ENCODE measurements at regions not wholly inside any gene's neighbourhood (a gene's known extent, or its start where the extent isn't known, plus 50 kb on each side); places are given as distances from the start of the nearest gene placed in this dataset.

GRCh38 chr1:118650107-118650807 lies 337.9 kb downstream of the TBX15 start:
- Histone ChIP-seq H3K36me3 (no peaks in the 10 kb centered on the region), H3K27ac (no peak overlapping the region), H3K4me1 (ENCODE audit: insufficient read depth) (no peaks in the 10 kb centered on the region), H3K4me3 (no peak overlapping the region), H3K9me3 (no peaks in the 10 kb centered on the region), H3K27me3 (no peaks in the 10 kb centered on the region)
- TF ChIP-seq CTCF (IDR thresholded peaks at IDR 0.05) (no peak), POLR2A (IDR thresholded peaks at IDR 0.05) (no peak)
- 4 to 7% (median 5%) methylated on average over 7 of the region's 7 CpGs for WGBS, 3 donors
- no peak for DNase-seq
- intact Hi-C loops (cut with DNase I) = no loop called here

GRCh38 chr1:118649369-118650106 lies 338.6 kb downstream of the TBX15 start:
- intact Hi-C loops (cut with DNase I) = no loop called here
- Histone ChIP-seq H3K4me1 (ENCODE audit: insufficient read depth) (no peaks in the 10 kb centered on the region), H3K4me3 (no peak overlapping the region), H3K36me3 (no peaks in the 10 kb centered on the region), H3K9me3 (no peaks in the 10 kb centered on the region), H3K27me3 (no peaks in the 10 kb centered on the region), H3K27ac (no peak overlapping the region)
- WGBS, 3 donors = 17 to 25% (median 19%) methylated on average over 4 of the region's 4 CpGs
- DNase-seq = no peak
- no peak for TF ChIP-seq CTCF (IDR thresholded peaks at IDR 0.05)
- no peak for TF ChIP-seq POLR2A (IDR thresholded peaks at IDR 0.05)
- TF ChIP-seq EP300 (IDR thresholded peaks at IDR 0.05) = no peak

GRCh38 chr1:118636004-118636403 lies 352.1 kb downstream of the TBX15 start:
- DNase-seq = no peak
- no peaks in the 10 kb centered on the region for H3K36me3 ChIP-seq
- TF ChIP-seq CTCF (IDR thresholded peaks at IDR 0.05) (no peak), EP300 (IDR thresholded peaks at IDR 0.05) (no peak), POLR2A (IDR thresholded peaks at IDR 0.05) (no peak)
- no peak overlapping the region for H3K27ac ChIP-seq
- no peaks in the 10 kb centered on the region for H3K27me3 ChIP-seq
- no peaks in the 10 kb centered on the region for H3K9me3 ChIP-seq
- no peaks in the 10 kb centered on the region for H3K4me1 ChIP-seq (ENCODE audit: insufficient read depth)
- no peak overlapping the region for H3K4me3 ChIP-seq
- intact Hi-C loops (cut with DNase I) = no loop called here

- no peaks in the 10 kb centered on the region for H3K36me3 ChIP-seq
- H3K4me3 ChIP-seq = no peak overlapping the region
- H3K27me3 ChIP-seq = no peaks in the 10 kb centered on the region
- 80 to 86% (median 82%) methylated on average over 2 of the region's 2 CpGs for WGBS, 3 donors
- no peak for DNase-seq
- H3K9me3 ChIP-seq = no peaks in the 10 kb centered on the region
- H3K4me1 ChIP-seq (ENCODE audit: insufficient read depth) = no peaks in the 10 kb centered on the region
- TF ChIP-seq CTCF (IDR thresholded peaks at IDR 0.05) = no peak
- no peak for TF ChIP-seq POLR2A (IDR thresholded peaks at IDR 0.05)
- TF ChIP-seq EP300 (IDR thresholded peaks at IDR 0.05) = no peak
- H3K27ac ChIP-seq = no peak overlapping the region
- intact Hi-C loops (cut with DNase I) = no loop called here
Measured at GRCh38 chr1:118627435-118627834, 360.7 kb downstream of the TBX15 start.

All from ovary (tissue), 7 donors.